Astrocyte of the cerebellum (primary cell): ENCODE measurements at regions not wholly inside any gene's neighbourhood (a gene's known extent, or its start where the extent isn't known, plus 50 kb on each side); places are given as distances from the start of the nearest gene placed in this dataset.

ENCODE experiments used
- DNase-seq: peaks from one replicate; pipeline ENCODE4 v3.0.0-alpha.2; 2011; ENCODE audit warnings: low read depth
- H3K4me3 ChIP-seq: 2 replicates; pipeline ENCODE4 v1.5.1; 2011; ENCODE audit warnings: mild to moderate bottlenecking, low read depth, low read length, moderate library complexity
- CTCF ChIP-seq: IDR thresholded peaks from 2 replicates; pipeline ENCODE4 v1.5.1; 2012; ENCODE audit warnings: low read length, low read depth, moderate library complexity, mild to moderate bottlenecking; ENCODE audit errors: missing control alignments
- in situ Hi-C: cut with HindIII; loops from 2 replicates; pipeline ENCODE4 v1.10.0; 2017; ENCODE audit warnings: low sequenced_read_pairs

DNA sequence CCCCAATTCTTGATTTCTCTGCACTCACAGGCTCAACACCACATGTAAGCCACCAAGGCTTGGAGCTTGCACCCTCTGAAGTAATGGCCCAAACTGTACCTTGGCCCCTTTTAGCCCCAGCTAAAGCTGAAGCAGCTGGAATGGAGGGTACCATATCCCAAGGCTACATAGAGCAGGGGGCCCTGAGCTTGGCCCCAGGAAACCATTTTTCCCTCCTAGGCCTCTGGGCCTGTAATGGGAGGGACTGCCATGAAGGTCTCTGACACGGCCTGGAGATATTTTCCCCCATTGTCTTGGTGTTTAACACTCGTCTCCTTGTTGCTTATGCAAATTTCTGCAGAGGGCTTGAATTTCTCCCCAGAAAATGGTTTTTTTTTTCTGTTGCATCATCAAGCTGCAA, 69.7 kb downstream of the SKA1 start:
- in situ Hi-C loops: no loop called here
- TF ChIP-seq CTCF: no peak

DNA sequence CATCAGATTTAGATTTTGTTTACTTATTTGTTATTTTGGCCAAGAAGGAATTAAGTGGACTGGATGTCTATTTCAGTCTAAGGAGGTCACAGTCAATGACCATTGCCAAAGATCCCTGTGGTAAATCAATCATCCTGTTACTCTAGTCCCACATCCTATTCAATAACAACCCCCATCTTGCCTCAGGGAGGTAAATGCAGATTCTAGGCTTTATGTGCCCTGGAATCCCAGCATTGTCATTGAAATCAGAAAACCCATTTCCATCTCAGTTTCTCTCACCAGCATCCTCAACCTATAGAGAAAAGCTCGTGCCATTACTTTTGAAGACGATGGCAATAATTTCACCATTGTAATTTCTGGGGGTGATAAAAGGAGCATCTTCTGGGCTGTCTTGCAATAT, 71.8 kb downstream of the SKA1 start:
- TF ChIP-seq CTCF: no peak
- in situ Hi-C loops: no loop called here
- no peak for DNase-seq
- H3K4me3 ChIP-seq: no peak overlapping the region

More for the DNA sequence above, 69.7 kb downstream of the SKA1 start:
- DNase-seq: no peak
- no peak overlapping the region for H3K4me3 ChIP-seq

- in situ Hi-C loops: no loop called here
- no peak overlapping the region for H3K4me3 ChIP-seq
- DNase-seq: no peak
- no peak for TF ChIP-seq CTCF
Observed at GRCh38 chr18:50447102-50447741, 72.4 kb downstream of the SKA1 start.

DNA sequence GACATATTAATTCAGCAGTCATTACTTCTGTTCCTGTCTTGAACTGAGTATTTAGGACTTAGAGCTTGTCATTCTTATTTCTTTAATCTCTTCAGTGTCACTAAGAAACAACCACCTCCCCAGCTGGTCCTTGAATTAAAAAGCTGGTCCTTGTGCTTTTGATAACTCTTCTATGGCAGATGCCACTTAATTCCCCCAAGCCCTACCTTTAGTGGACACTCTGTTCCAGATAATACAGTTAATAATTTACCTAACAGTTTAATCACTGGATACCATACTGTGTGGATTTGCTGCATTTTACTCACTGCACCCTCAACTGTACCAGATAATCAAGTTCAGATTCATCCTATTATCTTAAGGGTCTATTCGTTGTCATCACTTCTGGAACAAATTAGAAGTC, 73.1 kb downstream of the SKA1 start:
- in situ Hi-C loops: no loop called here
- no peak for TF ChIP-seq CTCF
- no peak for DNase-seq
- no peak overlapping the region for H3K4me3 ChIP-seq

DNA sequence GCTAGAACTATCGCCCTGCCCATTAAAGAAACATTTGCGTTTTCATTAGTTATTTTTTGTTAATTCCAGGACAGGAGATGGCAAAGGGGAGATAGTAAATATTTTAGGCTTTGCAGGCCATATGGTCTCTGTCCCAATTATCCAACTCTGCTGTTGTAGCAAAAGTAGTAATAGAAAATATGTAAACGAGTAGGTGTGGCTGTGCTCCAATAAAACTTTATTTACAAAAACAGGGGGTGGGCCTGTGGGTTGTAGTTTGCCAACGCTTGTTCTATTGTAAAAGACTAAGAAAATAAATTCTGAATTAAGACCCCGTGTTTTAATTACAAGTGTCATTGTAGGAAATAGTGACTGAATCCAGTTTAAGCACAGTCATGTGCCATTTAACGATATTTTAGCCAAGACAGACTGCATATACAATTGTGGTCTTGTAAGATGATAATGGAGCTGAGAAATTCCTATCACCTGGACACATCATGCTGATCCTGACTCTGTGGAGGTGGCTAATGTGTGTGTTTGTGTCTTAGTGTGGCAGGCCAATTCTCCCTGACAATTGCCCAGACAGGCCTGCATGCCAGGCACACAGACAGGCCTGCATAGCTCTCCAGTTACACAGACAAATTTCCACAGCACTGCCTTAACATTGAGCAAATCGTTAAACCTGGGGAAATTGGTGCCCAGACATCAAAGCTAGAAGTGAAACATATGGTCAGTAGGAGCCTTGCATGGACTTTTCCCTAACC, 76.4 kb downstream of the SKA1 start:
- in situ Hi-C loops: no loop called here
- no peak for TF ChIP-seq CTCF
- H3K4me3 ChIP-seq: no peak overlapping the region
- no peak for DNase-seq

GRCh38 chr18:50453014-50453680, 78.3 kb downstream of the SKA1 start:
- in situ Hi-C loops: no loop called here
- no peak for DNase-seq
- TF ChIP-seq CTCF: no peak
- H3K4me3 ChIP-seq: no peak overlapping the region
